Skeletal muscle tissue (tissue), 3 donors: ENCODE measurements at regions not wholly inside any gene's neighbourhood (a gene's known extent, or its start where the extent isn't known, plus 50 kb on each side); places are given as distances from the start of the nearest gene placed in this dataset.

Experiments used
- H3K27ac ChIP-seq: one replicate; pipeline ENCODE4 v1.7.0; 2013; ENCODE audit warnings: mild to moderate bottlenecking, low read depth, low read length, inconsistent platforms
- H3K27me3 ChIP-seq, 3 donors: one replicate each; pipeline ENCODE4 v1.7.0; 2013; ENCODE audit warnings: low read length in 3 of 3; ENCODE audit not compliant: control insufficient read depth in 3 of 3, insufficient read depth in 3 of 3
- H3K36me3 ChIP-seq, 3 donors: one replicate each; pipeline ENCODE4 v1.7.0; 2013; ENCODE audit warnings: low read length in 3 of 3; ENCODE audit not compliant: control insufficient read depth in 3 of 3, insufficient read depth in 3 of 3
- H3K4me1 ChIP-seq, 3 donors: one replicate each; pipeline ENCODE4 v1.7.0; 2013; ENCODE audit warnings: low read length in 3 of 3, mild to moderate bottlenecking in 3 of 3; ENCODE audit not compliant: control insufficient read depth in 3 of 3, insufficient read depth in 3 of 3
- H3K4me3 ChIP-seq, 3 donors: one replicate each; pipeline ENCODE4 v1.7.0; 2013; ENCODE audit warnings: low read length in 3 of 3
- H3K9ac ChIP-seq, 3 donors: one replicate each; pipeline ENCODE4 v1.7.0; 2013; ENCODE audit warnings: low read length in 3 of 3, mild to moderate bottlenecking in 3 of 3, moderate library complexity in 2 of 3, low read depth in 1 of 3
- H3K9me3 ChIP-seq, 3 donors: one replicate each; pipeline ENCODE4 v1.7.0; 2013; ENCODE audit warnings: low read length in 3 of 3; ENCODE audit not compliant: control insufficient read depth in 3 of 3
- donor health status: Osteomylitis.

DNA sequence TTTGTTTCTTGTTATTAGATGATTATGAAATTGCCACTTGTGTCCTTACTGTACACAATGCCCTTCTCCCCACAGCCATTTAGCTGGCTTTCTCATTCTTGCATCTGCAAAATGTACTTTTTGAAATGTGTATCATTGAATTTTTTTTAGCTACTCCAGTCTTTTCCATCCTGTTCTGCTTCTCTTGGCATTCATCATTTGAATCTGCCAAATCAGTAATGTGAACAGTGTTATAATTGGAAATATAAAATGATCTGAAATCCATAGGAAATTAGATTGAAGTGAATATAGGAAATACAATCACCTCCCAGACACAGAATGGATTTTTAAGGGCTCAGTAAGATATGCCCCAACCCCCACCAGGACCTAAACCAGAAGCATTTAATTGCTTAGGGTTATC is 253.4 kb downstream of the C12orf50 start:
- no peaks in the 10 kb centered on the region for H3K36me3 ChIP-seq
- no peaks in the 10 kb centered on the region for H3K4me1 ChIP-seq
- no peak overlapping the region for H3K4me3 ChIP-seq
- no peak overlapping the region for H3K9ac ChIP-seq
- no peaks in the 10 kb centered on the region for H3K9me3 ChIP-seq
- H3K27ac ChIP-seq: no peak overlapping the region
- H3K27me3 ChIP-seq: no peaks in the 10 kb centered on the region

DNA sequence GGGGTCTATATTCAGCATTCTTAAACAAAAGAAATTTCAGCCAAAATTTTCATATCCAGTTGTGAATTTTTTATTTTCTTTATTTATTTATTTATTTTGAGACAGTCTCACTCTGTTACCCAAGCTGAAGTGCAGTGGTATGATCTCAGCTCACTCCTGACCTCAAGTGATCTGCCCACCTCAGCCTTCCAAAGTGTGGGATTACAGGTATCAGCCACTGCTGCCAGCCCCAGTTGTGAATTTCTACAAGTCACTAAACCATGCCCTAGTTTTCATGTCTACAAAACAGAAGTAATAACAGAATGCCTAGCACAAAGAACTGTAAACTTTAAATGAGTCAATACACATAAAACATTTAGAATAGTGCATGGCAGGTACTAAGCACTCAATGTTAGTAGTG is 254.2 kb downstream of the C12orf50 start:
- Histone ChIP-seq H3K9ac (no peak overlapping the region), H3K4me3 (no peak overlapping the region), H3K36me3 (no peaks in the 10 kb centered on the region), H3K4me1 (no peaks in the 10 kb centered on the region), H3K27ac (no peak overlapping the region), H3K9me3 (no peaks in the 10 kb centered on the region), H3K27me3 (no peaks in the 10 kb centered on the region)

DNA sequence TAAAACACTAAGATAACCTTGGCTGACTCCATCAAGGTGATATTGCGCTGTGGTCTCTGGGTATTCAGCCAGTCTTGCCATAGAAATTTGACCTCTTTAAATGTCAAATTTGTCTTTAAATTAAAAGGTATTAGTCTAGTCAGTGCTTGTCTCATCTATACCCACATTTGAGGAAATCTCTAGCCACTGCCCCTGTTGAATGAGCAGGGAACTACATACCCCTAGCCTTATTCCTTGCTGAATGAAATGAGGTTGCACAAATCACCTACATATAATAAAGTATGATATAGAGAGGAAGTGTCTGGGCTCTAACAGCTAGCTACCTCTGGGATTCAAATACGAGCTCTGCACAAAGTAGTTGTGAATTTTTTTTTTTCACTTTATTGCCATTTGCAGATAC is 256.8 kb downstream of the C12orf50 start:
- Histone ChIP-seq H3K27ac (no peak overlapping the region), H3K4me3 (no peak overlapping the region), H3K9me3 (no peaks in the 10 kb centered on the region), H3K9ac (no peak overlapping the region), H3K27me3 (no peaks in the 10 kb centered on the region), H3K4me1 (no peaks in the 10 kb centered on the region), H3K36me3 (no peaks in the 10 kb centered on the region)

DNA sequence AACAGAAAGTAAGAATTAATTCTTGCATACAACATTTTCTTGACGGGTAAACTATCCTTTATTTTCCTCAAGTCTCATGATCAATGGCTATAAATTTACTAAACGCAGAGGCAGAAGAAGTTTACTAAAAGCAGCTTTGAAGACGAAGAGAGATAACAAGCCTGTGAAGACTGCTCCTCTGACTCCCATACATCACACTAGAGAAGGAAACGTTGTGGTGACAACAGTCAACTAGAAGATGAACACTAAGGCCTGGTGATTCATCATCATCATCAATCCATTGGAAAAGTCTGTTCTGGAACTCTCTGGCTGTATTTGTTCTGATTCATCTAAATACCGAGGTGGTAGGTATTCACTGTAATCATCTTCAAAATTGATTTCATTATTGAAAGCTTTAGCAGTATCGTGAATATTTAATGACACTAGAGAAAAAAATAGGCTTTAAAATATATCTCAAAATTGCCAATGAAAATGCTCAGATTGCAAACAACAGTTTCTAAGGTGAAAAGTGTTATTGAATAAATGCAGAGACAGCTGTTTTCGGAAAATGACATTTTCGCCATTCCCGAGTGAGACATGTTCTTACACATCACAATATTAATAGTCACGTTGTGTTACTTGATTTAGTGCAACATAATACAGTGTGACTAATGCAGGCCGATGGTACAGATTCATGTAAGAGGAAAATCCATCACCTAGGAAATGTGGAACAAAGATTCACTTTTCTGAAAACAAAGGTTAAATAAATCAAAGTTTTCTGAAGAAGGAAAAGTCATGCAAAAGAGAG is 260.5 kb downstream of the C12orf50 start:
- H3K27me3 ChIP-seq: no peaks in the 10 kb centered on the region
- H3K9ac ChIP-seq: no peak overlapping the region
- H3K4me1 ChIP-seq: no peaks in the 10 kb centered on the region
- H3K27ac ChIP-seq: no peak overlapping the region
- no peaks in the 10 kb centered on the region for H3K9me3 ChIP-seq
- H3K4me3 ChIP-seq: no peak overlapping the region
- H3K36me3 ChIP-seq: no peaks in the 10 kb centered on the region

DNA sequence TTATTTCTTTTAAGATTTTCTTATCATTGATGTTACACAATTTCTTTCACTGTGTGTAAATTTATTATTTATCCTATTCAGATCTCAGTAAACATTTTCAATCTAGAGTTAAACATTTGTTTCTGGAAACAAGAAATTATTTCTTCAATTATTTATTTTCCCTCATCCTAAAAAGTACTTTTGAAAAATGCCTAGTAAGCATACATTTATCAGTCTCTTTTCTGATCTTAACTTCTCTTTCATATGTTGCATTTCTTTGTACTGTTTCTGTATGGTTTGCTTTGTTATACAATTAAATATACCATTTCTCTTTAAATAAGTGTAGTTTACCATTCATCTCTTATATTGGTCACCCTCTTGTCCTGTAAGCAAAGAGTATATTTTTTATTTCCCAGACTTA is 263.2 kb downstream of the C12orf50 start:
- H3K4me3 ChIP-seq: no peak overlapping the region
- no peaks in the 10 kb centered on the region for H3K9me3 ChIP-seq
- no peak overlapping the region for H3K9ac ChIP-seq
- H3K27ac ChIP-seq: no peak overlapping the region
- H3K27me3 ChIP-seq: no peaks in the 10 kb centered on the region
- no peaks in the 10 kb centered on the region for H3K36me3 ChIP-seq
- H3K4me1 ChIP-seq: no peaks in the 10 kb centered on the region

DNA sequence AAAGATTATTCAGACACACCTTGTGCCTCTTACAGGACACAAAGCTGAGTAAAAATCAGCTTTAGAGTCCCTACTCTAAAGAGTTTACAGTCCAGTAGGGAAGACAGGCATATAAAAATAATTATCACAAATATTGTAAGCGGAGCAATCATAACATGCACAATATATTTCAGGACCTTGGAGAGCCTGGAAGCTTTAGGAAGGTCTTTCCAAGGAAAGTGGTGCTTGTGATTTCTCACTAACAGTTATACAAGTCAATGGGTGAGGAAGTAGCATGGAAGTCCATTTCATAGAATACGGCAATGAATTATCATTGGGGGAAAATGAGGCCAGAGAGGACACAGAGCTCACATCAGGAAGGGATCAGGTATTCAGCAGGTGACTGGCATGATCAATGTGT is 268.3 kb downstream of the C12orf50 start:
- no peak overlapping the region for H3K4me3 ChIP-seq

DNA sequence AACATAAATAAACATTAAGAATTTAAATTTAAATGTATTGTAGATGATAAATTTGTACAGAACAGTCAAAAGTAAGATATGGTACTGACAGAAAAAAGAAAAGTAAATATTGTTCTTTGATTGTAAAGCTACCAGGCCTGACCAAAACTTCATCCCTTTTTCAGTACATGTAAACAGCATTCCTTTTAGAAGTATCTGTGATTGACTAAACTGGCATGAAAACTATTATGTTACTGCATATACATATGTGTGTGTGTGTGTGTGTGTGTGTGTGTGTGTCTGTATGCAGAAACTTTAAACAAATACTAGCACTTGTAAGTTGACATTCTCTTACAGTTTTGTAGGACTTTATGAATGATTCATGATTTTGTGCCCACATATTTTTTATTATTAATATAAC is 270.9 kb downstream of the C12orf50 start:
- H3K9ac ChIP-seq: no peak overlapping the region
- H3K27me3 ChIP-seq: no peaks in the 10 kb centered on the region
- H3K27ac ChIP-seq: no peak overlapping the region
- H3K4me1 ChIP-seq: no peaks in the 10 kb centered on the region
- no peak overlapping the region for H3K4me3 ChIP-seq
- H3K36me3 ChIP-seq: no peaks in the 10 kb centered on the region
- no peaks in the 10 kb centered on the region for H3K9me3 ChIP-seq

More for the DNA sequence above, 268.3 kb downstream of the C12orf50 start:
- Histone ChIP-seq H3K27me3 (no peaks in the 10 kb centered on the region), H3K4me1 (no peaks in the 10 kb centered on the region), H3K27ac (no peak overlapping the region), H3K9me3 (no peaks in the 10 kb centered on the region), H3K9ac (no peak overlapping the region), H3K36me3 (no peaks in the 10 kb centered on the region)

DNA sequence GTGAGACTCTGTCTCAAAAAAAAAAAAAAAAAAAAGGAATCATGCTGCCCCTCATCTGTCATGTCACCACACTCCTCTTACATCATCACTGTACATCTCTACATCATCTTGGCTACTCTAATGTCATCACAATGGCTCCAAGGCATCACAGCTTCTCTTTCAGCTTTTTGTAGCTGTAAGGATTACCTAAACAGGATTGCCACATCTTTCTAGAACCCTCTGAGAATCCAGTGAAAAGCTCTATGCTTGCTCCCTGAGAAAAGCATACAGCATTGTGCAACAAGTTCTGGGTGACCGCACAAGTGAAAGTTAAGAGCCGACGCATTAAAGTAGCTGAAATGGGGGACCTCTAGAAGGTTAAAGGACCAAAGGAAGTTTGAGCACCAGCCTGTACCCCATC is 272.5 kb downstream of the C12orf50 start:
- Histone ChIP-seq H3K9me3 (no peaks in the 10 kb centered on the region), H3K4me3 (no peak overlapping the region), H3K9ac (no peak overlapping the region), H3K4me1 (no peaks in the 10 kb centered on the region), H3K36me3 (no peaks in the 10 kb centered on the region), H3K27ac (no peak overlapping the region), H3K27me3 (no peaks in the 10 kb centered on the region)

DNA sequence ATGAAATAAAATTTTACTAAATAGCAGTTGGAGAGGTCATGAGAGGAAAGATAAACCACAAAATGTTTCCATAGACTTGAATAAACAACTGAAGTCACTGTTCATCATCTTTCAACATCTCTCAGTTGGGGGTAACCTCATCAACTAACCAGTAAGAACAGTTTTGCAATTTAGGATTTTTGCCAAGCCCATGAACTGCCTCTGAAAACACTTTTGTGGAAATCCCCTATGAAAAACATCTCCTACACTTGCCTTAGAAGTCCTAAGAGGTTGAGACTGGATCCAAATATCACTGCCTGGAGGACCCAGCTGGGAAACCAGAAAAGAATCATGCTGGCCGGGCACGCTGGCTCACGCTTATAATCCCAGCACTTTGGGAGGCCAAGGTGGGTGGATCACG is 273.1 kb downstream of the C12orf50 start:
- no peak overlapping the region for H3K9ac ChIP-seq
- H3K27me3 ChIP-seq: no peaks in the 10 kb centered on the region
- H3K36me3 ChIP-seq: no peaks in the 10 kb centered on the region
- H3K9me3 ChIP-seq: no peaks in the 10 kb centered on the region
- no peaks in the 10 kb centered on the region for H3K4me1 ChIP-seq
- H3K27ac ChIP-seq: no peak overlapping the region
- no peak overlapping the region for H3K4me3 ChIP-seq

DNA sequence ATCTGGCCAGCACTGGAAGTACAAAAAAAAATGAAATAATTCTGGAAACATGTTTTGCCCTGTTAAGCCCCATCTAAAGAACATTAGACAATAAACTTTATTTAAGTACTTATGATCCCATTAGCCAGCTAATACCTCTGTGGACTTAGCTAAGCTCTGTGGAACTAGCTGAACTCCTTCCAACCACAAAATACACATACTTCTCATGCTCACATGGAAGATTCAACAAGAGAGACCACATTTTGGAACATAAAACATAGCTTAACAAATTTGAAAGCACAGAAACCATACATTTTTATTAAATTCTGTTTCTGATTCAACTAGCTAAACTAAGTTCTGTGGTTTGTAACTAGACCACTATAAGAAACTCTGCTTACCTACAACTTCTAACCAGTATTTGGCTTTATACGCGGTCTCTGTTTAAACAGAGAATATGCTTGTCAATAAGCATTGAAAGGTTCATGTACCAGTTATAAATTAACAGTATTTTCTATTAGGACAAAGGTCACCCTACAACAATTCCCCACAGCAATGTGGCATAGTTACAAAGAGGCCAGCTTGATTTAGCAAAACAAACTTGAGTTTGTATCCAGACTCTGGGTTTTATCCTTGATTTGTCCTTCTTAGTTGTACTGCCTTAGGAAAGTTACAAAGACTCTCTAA is 300.1 kb downstream of the C12orf50 start:
- Histone ChIP-seq H3K36me3 (no peaks in the 10 kb centered on the region), H3K27me3 (no peaks in the 10 kb centered on the region), H3K4me3 (no peak overlapping the region), H3K9me3 (no peaks in the 10 kb centered on the region), H3K9ac (no peak overlapping the region), H3K4me1 (no peaks in the 10 kb centered on the region), H3K27ac (no peak overlapping the region)
